Stimulated activated CD8-positive, alpha-beta memory T cell treated with anti-CD3 and anti-CD28 coated beads, Interleukin-4, amount 100 ng/mL, for 48 hours (primary cell): ENCODE measurements at regions not wholly inside any gene's neighbourhood (a gene's known extent, or its start where the extent isn't known, plus 50 kb on each side); places are given as distances from the start of the nearest gene placed in this dataset.
A peak's percentile ranks its signal among the peaks of the same experiment; 100 is the strongest.

ENCODE experiments used
- DNase-seq: peaks from one replicate; pipeline ENCODE4 v3.0.0-alpha.2; 2020

DNA sequence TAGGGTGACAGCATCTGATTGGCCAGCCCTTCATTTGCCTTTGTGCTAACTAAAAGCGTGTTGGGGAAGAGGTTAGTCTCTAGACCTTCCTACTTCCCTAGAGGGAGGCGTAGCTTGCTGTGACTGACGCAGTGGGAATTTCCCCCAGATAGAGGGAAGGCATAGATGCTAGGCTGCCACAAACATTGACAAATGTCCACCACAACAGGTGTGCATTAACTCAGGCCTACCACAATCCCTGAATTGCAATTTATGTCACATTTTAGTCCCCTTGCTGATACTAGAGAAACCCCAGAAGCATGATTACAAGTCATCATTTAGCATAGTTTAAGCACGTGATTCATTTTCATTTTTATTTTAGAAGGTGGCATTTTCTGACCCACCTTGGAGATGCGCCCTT lies 76.3 kb upstream of the WSB1 start:
- no peak for DNase-seq

DNA sequence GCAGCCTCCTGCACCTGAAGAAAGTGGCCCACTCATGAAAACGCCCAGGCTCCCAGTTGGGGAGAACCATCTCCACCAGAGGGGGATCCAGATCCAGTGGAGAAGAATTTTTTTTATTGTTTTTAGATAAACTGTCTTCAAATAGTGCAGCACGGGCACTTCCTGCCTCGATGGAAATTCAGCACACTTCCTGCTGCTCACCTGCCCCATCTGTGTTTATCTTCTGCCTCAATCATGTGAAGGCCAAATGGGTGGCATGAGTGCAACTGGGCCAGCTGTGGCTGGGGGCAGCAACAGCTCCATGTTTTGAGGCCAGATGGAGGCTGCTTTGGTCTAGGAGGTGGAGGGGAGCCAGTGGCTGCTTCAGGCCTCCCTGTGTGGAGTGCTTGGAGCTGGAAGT lies 75.9 kb upstream of the WSB1 start:
- no peak for DNase-seq

DNA sequence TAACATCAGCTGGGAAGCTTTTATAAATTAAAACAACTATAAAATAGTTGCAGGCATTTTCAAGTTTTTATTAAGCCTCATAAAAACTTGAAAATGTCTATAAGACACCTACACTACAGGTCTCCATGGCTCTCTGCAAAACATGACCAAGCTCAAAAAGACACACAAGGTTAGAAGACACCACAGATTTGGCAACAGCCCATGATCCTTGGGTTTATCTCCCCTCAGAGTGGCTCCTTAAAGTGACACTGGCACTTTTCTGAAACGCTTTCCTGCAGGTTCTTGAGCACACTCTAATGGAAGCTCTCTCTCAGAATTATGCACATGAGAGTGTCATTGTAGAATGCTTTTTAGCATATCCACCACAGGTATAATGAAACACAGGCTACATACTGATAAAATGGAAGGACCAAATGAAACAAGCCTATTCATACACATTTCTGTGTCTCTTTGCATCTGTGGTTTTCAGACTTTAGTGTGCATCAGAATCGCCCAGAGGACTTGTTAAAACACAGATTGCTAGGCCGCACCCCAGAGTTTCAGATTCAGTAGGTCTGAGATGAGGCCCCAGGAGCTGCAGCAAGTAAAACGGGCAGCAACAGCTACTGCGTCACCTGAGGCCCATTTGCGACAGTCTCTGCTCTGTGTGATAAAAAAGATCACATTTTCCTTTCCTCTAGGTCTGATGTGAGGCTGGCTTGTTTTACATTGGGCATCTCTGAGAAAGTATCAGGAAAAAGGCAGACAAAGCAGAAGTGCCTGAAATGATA lies 75.0 kb upstream of the WSB1 start:
- peak; percentile 47 for DNase-seq

DNA sequence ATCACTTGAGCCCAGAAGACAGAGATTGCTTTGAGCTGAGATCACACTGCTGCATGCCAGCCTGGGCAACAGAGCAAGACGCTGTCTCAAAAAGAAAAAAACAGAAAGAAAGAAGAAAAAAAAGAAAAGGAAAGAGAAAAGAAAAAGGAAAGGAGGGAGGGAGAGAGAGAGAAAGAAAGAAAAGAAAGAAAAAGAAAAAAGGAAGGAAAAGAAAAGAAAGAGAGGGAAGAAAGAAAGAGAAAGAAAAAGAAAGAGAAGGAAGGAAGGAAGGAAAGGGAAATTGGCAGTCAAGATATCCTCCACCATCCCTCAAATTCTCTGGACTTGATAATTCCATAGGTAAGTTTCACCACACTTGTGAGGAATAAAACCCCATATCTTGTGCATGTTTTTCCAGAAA lies 71.4 kb upstream of the WSB1 start:
- no peak for DNase-seq

DNA sequence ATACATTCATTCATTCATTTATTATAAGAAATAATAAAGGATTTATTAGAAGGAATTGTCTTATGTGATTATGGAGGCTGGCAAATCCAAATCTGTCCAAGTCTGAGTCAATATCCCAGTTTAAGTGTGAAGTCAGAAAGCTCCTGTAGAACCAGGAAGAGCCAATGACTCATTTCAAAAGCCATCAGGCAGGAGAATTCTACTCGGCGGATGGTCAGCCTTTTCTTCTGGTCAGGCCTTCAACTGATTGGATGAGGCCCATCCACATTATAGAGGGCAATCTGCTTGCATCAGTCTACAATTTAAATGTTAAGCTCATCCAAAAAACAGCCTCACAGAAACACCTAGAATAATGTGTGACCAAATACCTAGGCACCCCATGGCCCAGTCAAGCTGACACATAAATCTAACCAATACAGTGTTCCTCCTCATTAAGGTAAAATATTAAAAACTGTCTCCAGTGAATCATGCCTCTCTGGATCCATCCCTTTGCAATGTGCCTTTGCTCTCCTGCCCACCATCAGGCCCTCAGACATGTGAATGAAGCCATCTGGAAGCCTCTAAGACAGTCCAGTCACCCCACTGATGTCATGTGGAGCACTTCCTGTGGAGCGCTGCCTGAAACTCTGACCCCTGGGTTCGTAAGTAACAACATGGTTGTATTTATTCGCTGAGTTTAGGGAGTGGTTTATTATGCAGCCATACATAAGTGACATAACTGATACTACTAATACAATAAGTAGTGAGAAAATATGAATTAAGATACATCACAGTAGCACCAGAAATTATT lies 69.2 kb upstream of the WSB1 start:
- DNase-seq = no peak

DNA sequence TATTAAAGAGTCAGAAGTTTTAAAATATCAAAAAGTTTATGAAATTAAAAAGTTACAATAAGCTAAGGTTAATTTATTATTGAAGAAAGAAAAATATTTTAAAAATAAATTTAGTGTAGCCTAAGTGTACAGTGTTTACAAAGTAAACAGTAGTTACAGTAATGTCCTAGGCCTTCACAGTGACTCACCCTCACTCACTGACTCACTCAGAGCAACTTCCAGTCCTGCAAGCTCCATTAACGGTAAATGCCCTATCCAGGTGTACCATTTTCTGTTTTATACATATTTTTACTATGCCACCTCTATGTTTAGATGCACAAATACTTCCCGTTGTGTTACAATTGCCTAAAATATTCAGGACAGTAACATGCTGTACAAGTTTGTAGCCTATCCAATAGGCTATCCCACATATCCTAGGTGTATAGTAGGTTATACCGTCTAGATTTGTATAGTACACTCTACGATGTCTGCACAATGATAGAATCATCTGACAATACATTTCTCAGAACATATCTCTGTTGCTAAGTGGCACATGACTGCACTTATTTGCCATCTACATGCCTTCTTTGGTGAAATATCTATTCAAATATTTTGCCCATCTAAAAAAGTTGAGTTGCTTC lies 67.2 kb upstream of the WSB1 start:
- no peak for DNase-seq

DNA sequence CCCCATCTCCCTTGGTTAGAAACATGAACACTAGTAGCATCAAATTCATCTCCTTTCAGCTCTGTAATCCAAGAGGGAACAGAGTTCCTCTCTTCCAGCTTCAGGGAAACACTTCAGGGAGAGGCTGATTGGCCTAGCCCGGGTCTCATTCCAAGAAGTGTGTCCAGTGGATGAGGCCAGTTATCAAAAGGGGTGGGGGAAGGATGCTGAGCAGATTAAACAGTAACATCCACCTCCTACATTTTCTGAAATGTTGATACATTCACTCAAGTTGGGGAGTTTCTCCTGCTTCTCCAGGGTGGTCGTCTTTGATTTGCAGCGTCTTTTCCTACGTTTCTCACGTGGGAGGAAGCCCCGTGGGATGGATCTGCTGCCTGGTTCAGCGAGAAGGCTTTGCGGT lies 62.9 kb upstream of the WSB1 start:
- DNase-seq = no peak

DNA sequence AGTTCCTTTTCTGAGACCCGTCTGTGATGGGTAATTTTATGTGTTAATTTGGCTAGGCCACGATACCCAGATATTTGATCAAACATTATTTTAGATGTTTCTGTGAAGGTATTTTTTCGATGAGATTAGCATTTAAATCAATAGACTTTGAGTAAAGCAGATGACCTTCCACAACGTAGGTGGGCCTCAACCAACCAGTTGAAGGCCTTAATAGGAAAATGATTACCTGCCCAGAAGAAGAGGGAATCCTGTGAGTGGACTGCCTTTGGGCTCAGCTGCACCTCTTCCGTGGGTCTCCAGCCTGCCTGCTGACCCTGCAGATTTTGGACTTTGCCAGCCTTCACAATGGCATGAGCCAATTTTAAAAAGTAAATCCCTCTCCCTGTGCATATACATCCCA lies 61.6 kb upstream of the WSB1 start:
- no peak for DNase-seq

DNA sequence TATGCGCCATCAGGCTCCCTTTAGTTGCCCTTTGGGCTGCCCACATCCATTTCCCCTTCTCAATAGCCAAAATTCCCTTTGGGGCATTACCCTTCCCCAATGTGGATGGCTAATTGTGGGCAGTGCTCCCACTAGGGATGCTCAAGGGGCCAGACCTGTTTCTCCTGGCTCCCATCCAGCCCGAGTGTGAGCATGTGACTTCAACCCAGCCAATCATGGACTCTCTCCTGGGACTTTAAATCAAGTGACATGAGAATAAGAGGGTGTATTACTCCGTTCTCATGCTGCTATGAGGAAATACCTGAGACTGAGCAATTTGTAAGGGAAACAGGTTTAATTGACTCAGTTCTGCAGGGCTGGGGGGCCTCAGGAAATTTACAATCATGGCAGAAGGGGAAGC lies 60.9 kb upstream of the WSB1 start:
- no peak for DNase-seq

DNA sequence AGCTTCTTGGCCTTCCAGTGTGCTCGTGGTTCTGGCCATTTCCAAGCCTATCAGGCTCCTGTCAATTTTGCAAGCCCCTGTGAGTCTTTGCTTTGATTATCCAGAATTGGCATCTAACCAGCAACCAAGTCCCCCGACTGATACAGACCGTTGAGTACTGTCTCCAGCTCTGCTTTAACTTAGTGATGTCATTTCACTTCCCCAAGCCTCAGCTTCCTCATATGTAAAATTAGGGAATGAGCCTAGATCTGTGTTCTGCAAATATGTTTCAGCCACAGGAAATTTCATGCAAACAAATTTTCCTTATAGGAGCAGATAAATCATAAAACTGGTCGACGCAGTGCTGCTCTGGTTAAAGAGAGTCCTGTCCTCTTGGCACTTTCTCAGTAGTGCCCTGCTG lies 60.1 kb upstream of the WSB1 start:
- DNase-seq = no peak

DNA sequence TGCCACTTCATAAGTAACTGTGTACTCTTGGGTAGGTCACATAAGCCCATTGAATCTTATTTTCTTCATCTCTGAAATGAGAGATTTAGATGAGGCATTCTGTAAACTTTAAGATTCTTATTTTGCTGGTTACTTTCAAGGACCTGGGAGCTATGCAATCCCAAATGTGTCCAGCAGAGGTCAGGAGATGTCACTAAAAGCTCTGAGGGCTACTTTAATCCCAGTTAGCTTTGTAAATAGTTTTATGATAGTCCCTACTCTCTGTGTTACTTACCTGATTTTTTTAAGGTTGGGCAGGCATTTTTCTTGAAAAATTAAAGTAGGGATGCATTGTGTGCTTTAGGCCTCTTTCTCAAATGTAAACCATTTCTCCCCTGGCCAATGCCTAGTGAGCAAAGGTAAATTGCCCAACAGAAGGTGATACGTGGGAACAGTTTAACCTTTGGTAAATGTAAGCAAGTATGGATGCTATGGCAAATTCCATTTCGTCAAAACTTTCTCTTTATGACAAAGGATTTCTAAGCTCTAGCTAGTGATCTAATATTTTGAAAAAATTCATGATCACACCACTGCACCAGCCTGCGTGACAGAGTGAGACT lies 57.1 kb upstream of the WSB1 start:
- peak; percentile 89 for DNase-seq

DNA sequence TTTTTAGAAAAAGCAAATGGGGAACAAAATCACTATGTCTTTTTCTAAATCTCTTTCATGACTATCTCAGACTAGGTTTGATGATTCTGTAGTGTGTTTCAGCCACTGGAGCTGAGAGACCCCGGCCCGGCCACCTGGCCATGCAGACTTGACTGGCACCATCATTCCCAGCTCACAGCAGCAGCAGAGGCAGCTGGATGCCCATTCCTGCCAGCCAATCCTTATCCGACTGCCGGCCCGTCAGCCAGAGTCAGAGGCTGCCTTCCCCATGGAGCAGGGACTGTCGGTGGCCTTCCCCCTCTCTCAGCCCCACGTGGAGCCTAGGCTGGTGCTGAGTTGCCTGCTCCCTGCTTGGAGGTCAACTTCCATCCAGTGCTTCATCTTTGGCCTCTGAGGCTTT lies 56.0 kb upstream of the WSB1 start:
- no peak for DNase-seq

DNA sequence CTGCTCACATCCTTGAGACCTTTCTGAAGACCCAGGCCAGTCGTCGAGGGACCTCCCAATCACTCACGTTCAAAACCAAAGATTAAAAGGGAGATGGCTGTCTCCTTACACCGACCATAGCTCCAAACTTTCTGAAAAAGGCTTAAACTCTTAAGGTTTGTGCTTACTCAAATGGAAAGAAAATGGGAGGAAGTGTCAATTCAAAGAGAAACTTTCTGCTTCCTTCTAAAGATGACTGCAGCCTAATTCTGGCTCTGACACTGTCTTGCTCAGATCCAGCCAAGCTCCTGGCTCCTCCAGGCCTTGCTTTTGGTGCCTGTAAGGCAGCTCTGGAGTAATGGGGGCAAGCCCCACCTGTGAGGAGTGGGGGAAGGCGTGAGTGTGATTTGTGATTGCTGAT lies 54.9 kb upstream of the WSB1 start:
- peak; percentile 42 for DNase-seq

DNA sequence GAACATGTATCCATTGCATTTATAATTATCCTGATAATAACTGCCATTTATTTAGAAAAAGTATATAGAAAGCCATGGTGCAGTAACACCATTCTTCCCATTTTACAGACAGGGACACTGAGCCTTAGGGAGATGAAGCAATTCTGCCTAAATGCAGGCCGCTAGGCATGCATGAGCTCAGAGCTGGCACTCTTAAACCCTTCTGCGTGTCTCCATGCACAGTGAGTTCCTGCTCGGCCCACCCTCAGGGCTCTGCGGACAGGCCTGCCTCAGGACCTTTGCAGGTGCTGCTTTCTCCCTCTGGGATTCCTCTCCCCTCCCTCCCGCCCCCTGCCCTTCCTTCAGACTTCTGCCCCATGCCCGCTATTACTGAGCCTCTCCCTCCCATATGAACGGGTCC lies 54.3 kb upstream of the WSB1 start:
- no peak for DNase-seq

DNA sequence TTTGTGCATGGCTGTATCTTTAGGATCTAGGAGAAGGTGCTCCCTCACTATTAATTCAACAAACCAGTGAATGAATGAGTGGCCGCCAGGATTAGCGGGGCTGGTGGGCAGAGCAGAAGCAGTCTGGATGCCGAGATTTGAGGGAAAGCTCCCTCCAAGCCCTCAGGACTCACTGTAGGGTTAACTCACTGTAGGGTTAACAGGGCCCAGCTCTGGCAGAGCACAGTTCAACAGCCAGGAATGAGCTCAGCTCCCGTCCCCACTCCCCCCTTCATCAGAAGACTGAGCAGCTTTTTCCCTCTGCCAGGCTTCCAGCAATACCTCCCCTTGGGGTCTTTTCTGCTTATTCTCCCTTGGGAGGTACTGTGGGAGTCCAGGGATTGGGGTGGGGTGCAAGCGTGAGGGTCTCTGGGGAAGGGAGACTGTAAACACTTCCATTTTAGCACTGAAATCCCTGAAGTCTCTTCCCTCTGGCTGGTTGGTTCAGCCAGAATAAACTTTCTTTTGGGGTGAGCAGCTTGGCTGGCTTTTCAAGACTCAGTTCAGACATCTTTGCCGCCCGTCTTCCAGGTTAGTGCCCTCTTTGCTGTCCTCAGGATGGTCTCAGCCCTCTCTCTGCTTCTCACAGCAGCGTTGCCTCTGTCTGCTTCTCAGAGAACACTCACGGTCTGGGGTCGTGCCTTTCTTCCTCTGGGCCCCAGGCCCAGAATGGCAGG lies 53.7 kb upstream of the WSB1 start:
- DNase-seq = no peak

DNA sequence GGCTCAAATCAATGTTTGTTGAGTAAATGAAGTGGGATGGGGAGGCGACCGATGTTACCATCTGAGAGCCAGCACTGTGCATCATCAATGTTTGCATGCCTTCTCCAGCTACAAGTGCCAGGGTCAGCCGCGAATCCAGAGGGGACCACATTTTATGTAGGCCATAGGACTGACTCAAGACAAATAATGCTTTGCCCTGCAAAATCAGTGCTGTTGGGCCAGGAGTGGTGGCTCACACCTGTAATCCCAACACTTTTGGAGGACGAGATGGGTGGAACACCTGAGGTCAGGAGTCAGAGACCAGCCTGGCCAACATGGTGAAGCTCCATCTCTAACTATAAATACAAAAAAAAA lies 53.1 kb upstream of the WSB1 start:
- DNase-seq = no peak

DNA sequence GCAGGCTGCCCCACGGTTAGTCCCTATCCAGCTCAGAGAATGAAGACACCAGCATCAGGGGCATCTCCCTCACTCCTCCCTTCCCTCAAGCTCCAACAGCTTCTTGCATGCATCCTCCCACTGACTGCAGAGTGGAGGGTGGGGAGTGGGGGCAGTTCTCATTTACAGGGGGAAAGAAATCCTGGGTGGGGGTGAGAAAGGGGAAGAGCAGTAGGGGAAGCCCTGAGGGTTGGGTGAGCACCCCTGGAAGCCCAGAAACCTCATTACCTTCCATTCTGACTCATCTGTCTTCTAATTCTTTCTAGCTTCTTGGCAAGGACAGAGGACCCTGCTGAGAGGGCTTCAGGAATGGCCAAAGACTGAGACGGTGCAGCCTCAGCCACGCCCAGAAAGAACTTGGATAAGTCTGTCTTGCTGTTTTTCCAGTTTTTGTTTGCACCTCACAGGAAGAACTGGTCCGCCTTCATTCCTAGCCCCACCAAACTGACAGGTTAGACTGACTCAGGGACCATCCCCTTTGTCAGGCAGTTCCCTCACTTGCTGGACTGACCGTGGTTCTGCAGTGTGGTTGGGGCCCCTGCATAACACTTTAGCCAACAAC lies 52.5 kb upstream of the WSB1 start:
- DNase-seq = no peak

DNA sequence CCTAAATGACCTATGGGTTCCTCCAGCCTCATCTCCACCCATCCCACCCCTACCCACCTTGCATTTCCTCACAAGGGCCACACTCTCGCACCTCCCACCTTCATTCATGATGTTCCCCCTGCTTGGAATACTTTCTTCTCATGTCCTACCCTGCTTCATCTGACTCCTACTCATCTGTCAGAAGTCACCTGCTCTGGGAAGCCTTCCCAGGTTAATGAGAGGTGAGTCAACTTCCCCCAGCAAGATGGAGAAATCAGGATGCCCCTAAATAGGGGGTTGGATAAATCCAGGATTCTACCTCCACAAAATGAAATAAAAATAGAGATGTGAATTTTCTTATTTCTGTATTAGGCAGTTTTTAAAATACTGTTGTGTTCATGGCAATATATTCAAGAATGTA lies 51.0 kb upstream of the WSB1 start:
- no peak for DNase-seq

DNA sequence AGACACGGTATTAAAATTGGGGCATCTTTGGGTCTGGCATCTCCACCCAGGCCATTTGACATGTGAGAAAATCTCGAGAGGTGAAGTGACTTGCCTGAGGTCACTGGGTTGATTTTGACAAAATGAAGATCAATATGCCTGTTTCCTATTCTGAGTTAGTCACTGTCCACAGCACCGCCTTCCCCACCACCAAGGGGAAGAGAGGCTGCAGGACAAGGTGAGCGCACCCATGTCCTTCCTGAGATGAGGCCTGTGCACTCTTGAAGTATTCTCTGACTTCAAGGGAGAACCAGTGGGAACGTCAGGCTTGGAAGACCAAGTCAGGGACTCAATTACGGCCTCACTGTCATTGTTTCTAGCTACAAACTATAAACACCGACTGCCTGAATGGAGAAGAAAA lies 49.9 kb upstream of the WSB1 start:
- DNase-seq = no peak
